Spleen (tissue), 7 donors: ENCODE measurements at regions not wholly inside any gene's neighbourhood (a gene's known extent, or its start where the extent isn't known, plus 50 kb on each side); places are given as distances from the start of the nearest gene placed in this dataset.

Experiments used
- POLR2A ChIP-seq, 3 donors: fragments of 450-650 bp; IDR thresholded peaks; one replicate each; pipeline ENCODE4 v1.5.1; 2017; ENCODE audit warnings: antibody characterized with exemption in 3 of 3, mild to moderate bottlenecking in 1 of 3
- TF ChIP-seq, protein P1 (sequence below), 11 experiments: fragments of 200-600 bp in 7 of 11; fragments of 450-650 bp in 4 of 11; sonication (generic) in 4 of 11; IDR thresholded peaks in 8 of 11; conservative IDR thresholded peaks in 3 of 11; 1 replicate in 7 of 11; 2 replicates in 4 of 11; pipeline versions ENCODE4 v1.4.0 to v1.8.0; 2016 to 2021; ENCODE audit warnings: antibody characterized with exemption in 11 of 11, inconsistent platforms in 4 of 11, mild to moderate bottlenecking in 1 of 11
- donor health status: DM: no; HTN: no; CAD: no; lungs with moderate emphysema.
- donor health status: DM: no; HTN: no; CAD: no.
- donor health status: DM: no; HTN: no; CAD: no.

DNA sequence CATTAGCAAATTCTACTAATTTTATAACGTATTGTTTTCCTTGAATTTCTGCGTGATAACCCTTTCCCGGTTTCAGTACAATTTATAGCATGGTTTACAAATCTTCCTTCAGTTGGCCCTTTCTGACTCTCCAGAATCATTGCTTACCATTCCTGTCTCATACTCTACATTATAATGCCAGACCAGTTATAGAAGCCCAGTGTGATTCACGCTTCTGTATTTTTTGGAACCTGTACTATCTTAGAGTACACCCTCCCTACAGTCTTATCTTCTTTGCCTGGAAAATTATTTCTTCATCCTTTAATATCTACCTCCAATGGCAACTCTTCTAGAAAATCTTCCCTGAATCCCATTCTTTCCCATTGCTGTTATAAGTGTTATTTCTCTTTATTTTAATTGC is 391.6 kb upstream of the SYT4 start:
- TF ChIP-seq, protein P1, sequence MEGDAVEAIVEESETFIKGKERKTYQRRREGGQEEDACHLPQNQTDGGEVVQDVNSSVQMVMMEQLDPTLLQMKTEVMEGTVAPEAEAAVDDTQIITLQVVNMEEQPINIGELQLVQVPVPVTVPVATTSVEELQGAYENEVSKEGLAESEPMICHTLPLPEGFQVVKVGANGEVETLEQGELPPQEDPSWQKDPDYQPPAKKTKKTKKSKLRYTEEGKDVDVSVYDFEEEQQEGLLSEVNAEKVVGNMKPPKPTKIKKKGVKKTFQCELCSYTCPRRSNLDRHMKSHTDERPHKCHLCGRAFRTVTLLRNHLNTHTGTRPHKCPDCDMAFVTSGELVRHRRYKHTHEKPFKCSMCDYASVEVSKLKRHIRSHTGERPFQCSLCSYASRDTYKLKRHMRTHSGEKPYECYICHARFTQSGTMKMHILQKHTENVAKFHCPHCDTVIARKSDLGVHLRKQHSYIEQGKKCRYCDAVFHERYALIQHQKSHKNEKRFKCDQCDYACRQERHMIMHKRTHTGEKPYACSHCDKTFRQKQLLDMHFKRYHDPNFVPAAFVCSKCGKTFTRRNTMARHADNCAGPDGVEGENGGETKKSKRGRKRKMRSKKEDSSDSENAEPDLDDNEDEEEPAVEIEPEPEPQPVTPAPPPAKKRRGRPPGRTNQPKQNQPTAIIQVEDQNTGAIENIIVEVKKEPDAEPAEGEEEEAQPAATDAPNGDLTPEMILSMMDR (IDR thresholded peaks at IDR 0.05 in 8 of 11, conservative IDR thresholded peaks at IDR 0.05 in 3 of 11), result no peak
- no peak for TF ChIP-seq POLR2A (IDR thresholded peaks at IDR 0.05)
